Mesenchymal stem cell (in vitro differentiated cells and primary cell): ENCODE measurements at regions not wholly inside any gene's neighbourhood (a gene's known extent, or its start where the extent isn't known, plus 50 kb on each side); places are given as distances from the start of the nearest gene placed in this dataset.

Experiments used
- DNase-seq: peaks from one replicate; pipeline ENCODE4 v3.0.0-alpha.2; 2013
- H2AFZ ChIP-seq: one replicate; pipeline ENCODE4 v1.6.1; 2013; ENCODE audit warnings: low read depth, mild to moderate bottlenecking, control low read depth, inconsistent platforms, low read length, moderate library complexity
- H2AK5ac ChIP-seq: 2 replicates; pipeline ENCODE4 v1.6.1; 2013; ENCODE audit warnings: low read length, moderate library complexity, mild to moderate bottlenecking, inconsistent platforms; ENCODE audit not compliant: severe bottlenecking
- H2BK120ac ChIP-seq: one replicate; pipeline ENCODE4 v1.6.1; 2013; ENCODE audit warnings: low read depth, mild to moderate bottlenecking, inconsistent platforms, low read length, moderate library complexity
- H2BK12ac ChIP-seq, 2 experiments: one replicate each; pipeline ENCODE4 v1.6.1; 2013; ENCODE audit warnings: inconsistent platforms in 2 of 2, low read length in 2 of 2, mild to moderate bottlenecking in 2 of 2, moderate library complexity in 2 of 2, control low read depth in 1 of 2
- H2BK15ac ChIP-seq: one replicate; pipeline ENCODE4 v1.6.1; 2013; ENCODE audit warnings: mild to moderate bottlenecking, low read depth, inconsistent platforms; ENCODE audit not compliant: poor library complexity, severe bottlenecking
- H2BK5ac ChIP-seq: 2 replicates; pipeline ENCODE4 v1.6.1; 2013; ENCODE audit warnings: low read depth, mild to moderate bottlenecking, low read length, control low read depth, inconsistent platforms; ENCODE audit not compliant: poor library complexity, severe bottlenecking
- H3K14ac ChIP-seq, 2 experiments: one replicate each; pipeline ENCODE4 v1.6.1; 2013; ENCODE audit warnings: inconsistent platforms in 2 of 2, low read length in 2 of 2, control low read depth in 1 of 2, mild to moderate bottlenecking in 1 of 2, moderate library complexity in 1 of 2
- H3K18ac ChIP-seq, 2 experiments: one replicate each; pipeline ENCODE4 v1.6.1; 2013; ENCODE audit warnings: inconsistent platforms in 2 of 2, low read length in 2 of 2, control low read depth in 1 of 2, low read depth in 1 of 2, mild to moderate bottlenecking in 1 of 2
- H3K23ac ChIP-seq, 2 experiments: one replicate each; pipeline ENCODE4 v1.6.1; 2013; ENCODE audit warnings: inconsistent platforms in 2 of 2, low read length in 2 of 2, mild to moderate bottlenecking in 2 of 2, moderate library complexity in 2 of 2, control low read depth in 1 of 2
- H3K27ac ChIP-seq: 2 replicates; pipeline ENCODE4 v1.5.1; 2013; ENCODE audit warnings: mild to moderate bottlenecking, moderate library complexity, low read length, control low read depth, inconsistent platforms; ENCODE audit not compliant: poor library complexity, severe bottlenecking
- H3K27me3 ChIP-seq, 2 experiments: 2 replicates each; pipeline versions ENCODE4 v1.6.1 to v1.7.0; 2013; ENCODE audit warnings: low read length in 2 of 2, mild to moderate bottlenecking in 2 of 2, moderate library complexity in 2 of 2, control low read depth in 1 of 2, inconsistent platforms in 1 of 2; ENCODE audit not compliant: control insufficient read depth in 1 of 2, insufficient read depth in 1 of 2
- H3K36me3 ChIP-seq, 2 experiments: 2 replicates each; pipeline versions ENCODE4 v1.6.1 to v1.7.0; 2013; ENCODE audit warnings: low read length in 2 of 2, control low read depth in 1 of 2, inconsistent platforms in 1 of 2, low read depth in 1 of 2, mild to moderate bottlenecking in 1 of 2; ENCODE audit not compliant: insufficient read depth in 2 of 2, control insufficient read depth in 1 of 2
- H3K4ac ChIP-seq, 2 experiments: one replicate each; pipeline ENCODE4 v1.6.1; 2013; ENCODE audit warnings: inconsistent platforms in 2 of 2, low read length in 2 of 2, mild to moderate bottlenecking in 2 of 2, moderate library complexity in 2 of 2, control low read depth in 1 of 2, low read depth in 1 of 2
- H3K4me1 ChIP-seq: 2 replicates; pipeline ENCODE4 v1.6.1; 2013; ENCODE audit warnings: low read depth, low read length, control low read depth; ENCODE audit not compliant: control insufficient read depth, insufficient read depth
- H3K4me2 ChIP-seq: 2 replicates; pipeline ENCODE4 v1.6.1; 2013; ENCODE audit warnings: low read length, mild to moderate bottlenecking, inconsistent platforms; ENCODE audit not compliant: poor library complexity, severe bottlenecking
- H3K4me3 ChIP-seq, 2 experiments: 2 replicates each; pipeline versions ENCODE4 v1.5.1 to v1.7.0; 2013; ENCODE audit warnings: low read length in 2 of 2, mild to moderate bottlenecking in 2 of 2, control low read depth in 1 of 2, low read depth in 1 of 2; ENCODE audit not compliant: insufficient read depth in 1 of 2
- H3K79me1 ChIP-seq: replicated peaks from 2 replicates; pipeline ENCODE4 v1.6.1; 2013; ENCODE audit warnings: mild to moderate bottlenecking, control low read depth, low read length, inconsistent platforms; ENCODE audit not compliant: poor library complexity, severe bottlenecking
- H3K9ac ChIP-seq: 2 replicates; pipeline ENCODE4 v1.7.0; 2013; ENCODE audit warnings: mild to moderate bottlenecking, low read length, moderate library complexity
- H3K9me3 ChIP-seq: 2 replicates; pipeline ENCODE4 v1.7.0; 2013; ENCODE audit warnings: mild to moderate bottlenecking, low read length; ENCODE audit not compliant: control insufficient read depth
- H4K8ac ChIP-seq: one replicate; pipeline ENCODE4 v1.6.1; 2013; ENCODE audit warnings: inconsistent platforms, mild to moderate bottlenecking, low read length, moderate library complexity
- H4K91ac ChIP-seq: one replicate; pipeline ENCODE4 v1.6.1; 2013; ENCODE audit warnings: mild to moderate bottlenecking, low read length, inconsistent platforms
- WGBS: methylation state at CpG from one replicate; pipeline ENCODE4 v1.1.7; 2013; ENCODE audit warnings: mixed read lengths; 5-methylcytosine and 5-hydroxymethylcytosine counted together

GRCh38 chr2:242019344-242019743, 149.8 kb downstream of the RTP5 start:
- Histone ChIP-seq H2BK120ac (no peak overlapping the region), H4K91ac (no peak overlapping the region), H2BK15ac (no peak overlapping the region), H3K4me1 (no peaks in the 10 kb centered on the region), H2AFZ (no peak overlapping the region), H3K9ac (no peak overlapping the region), H4K8ac (no peak overlapping the region), H3K4me2 (no peak overlapping the region), H3K9me3 (no peaks in the 10 kb centered on the region), H3K18ac (no peak overlapping the region), H2BK5ac (no peak overlapping the region), H3K14ac (no peak overlapping the region), H3K27ac (no peak overlapping the region), H3K79me1 (no peaks in the 10 kb centered on the region), H3K4ac (no peak overlapping the region), H3K4me3 (no peak overlapping the region), H3K27me3 (peaks cover 46 to 49% of the 10 kb centered on the region in 2 experiments), H3K23ac (no peak overlapping the region), H2AK5ac (no peak overlapping the region), H2BK12ac (no peak overlapping the region), H3K36me3 (no peaks in the 10 kb centered on the region)
- DNase-seq = no peak
- WGBS = 87% methylated on average over 11 of the region's 11 CpGs

DNA sequence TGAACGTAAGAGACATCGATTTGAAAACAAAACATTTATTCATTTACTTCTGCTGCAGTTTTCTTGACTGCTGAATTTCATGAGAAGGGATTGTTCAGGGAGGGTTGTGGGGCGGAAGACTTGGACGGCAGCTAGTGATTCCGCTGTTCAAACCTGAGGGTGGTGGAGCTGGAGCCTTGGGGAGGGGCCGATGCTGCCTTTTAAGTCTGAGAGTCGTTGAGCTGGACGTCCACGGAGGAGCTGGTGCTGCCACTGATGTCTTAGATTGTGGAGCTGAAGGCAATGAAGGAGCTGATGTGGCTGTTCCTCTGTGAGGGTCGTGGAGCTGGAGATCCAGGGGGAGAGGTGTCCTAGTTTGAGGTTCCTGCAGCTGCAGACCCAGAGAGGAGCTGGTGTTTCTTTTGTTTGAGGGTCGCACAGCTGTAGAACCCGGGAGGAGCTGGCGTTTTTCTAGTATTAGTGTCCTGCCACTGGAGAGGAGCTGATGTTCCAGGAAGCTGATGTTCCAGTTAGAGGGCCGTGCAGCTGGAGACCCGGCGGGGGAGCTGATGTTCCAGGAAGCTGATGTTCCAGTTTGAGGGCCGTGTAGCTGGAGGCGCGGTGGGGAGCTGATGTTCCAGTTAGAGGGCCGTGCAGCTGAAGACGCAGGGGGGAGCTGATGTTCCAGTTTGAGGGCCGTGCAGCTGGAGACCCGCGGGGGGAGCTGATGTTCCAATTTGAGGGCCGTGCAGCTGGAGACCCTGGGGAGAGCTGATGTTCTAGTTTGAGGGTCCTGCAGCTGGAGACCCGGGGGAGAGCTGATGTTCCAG, 150.9 kb downstream of the RTP5 start:
- DNase-seq = no peak
- H3K27me3 ChIP-seq = peaks cover 56 to 58% of the 10 kb centered on the region in 2 experiments
- WGBS = 80% methylated on average over 26 of the region's 26 CpGs

DNA sequence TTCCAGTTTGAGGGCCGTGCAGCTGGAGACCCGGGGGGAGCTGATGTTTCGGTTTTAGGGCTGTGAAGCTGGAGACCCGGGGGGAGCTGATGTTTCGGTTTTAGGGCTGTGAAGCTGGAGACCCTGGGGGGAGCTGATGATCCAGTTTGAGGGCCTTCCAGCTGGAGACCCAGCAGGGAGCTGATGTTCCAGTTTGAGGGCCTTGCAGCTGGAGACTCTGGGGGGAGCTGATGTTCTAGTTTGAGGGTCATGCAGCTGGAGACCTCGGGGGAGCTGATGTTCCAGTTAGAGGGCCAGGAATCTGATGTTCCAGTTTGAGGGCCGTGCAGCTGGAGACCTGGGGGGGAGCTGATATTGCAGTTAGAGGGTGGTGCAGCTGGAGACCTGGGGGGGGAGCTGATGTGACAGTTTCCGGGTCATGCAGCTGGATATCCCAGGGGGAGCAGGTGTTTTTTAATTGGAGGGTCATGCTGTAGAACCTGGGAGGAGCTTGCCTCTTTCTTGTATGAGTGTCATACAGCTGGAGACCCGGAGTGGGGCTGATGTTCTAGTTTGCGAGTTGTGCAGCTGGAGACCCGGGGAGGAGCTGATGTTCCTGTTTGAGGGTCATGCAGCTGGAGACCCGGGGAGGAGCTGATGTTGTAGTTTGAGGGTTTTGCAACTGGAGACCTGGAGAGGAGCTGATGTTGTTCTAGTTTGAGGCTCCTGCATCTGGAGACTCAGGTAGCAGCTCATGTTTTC, 153.2 kb downstream of the RTP5 start:
- no peaks in the 10 kb centered on the region for H3K4me1 ChIP-seq
- no peak overlapping the region for H3K4me3 ChIP-seq
- WGBS = 85% methylated on average over 12 of the region's 12 CpGs
- H4K91ac ChIP-seq = no peak overlapping the region
- H2BK5ac ChIP-seq = no peak overlapping the region
- no peak overlapping the region for H3K4ac ChIP-seq
- no peak overlapping the region for H3K4me2 ChIP-seq
- H3K36me3 ChIP-seq = no peaks in the 10 kb centered on the region
- no peaks in the 10 kb centered on the region for H3K79me1 ChIP-seq
- no peak overlapping the region for H3K9ac ChIP-seq
- no peak overlapping the region for H2AK5ac ChIP-seq
- no peak overlapping the region for H2BK120ac ChIP-seq
- H2BK15ac ChIP-seq = no peak overlapping the region
- H2AFZ ChIP-seq = no peak overlapping the region
- H4K8ac ChIP-seq = no peak overlapping the region
- H3K18ac ChIP-seq = no peak overlapping the region
- H3K27me3 ChIP-seq = peaks cover 59 to 74% of the 10 kb centered on the region in 2 experiments
- H3K14ac ChIP-seq = no peak overlapping the region
- no peak overlapping the region for H3K23ac ChIP-seq
- DNase-seq = no peak
- no peak overlapping the region for H2BK12ac ChIP-seq
- no peak overlapping the region for H3K27ac ChIP-seq
- no peaks in the 10 kb centered on the region for H3K9me3 ChIP-seq

More for the DNA sequence above, 150.9 kb downstream of the RTP5 start:
- no peaks in the 10 kb centered on the region for H3K4me1 ChIP-seq
- H3K36me3 ChIP-seq = no peaks in the 10 kb centered on the region
- no peak overlapping the region for H2BK5ac ChIP-seq
- no peak overlapping the region for H4K91ac ChIP-seq
- H4K8ac ChIP-seq = no peak overlapping the region
- H3K27ac ChIP-seq = no peak overlapping the region
- H2AK5ac ChIP-seq = no peak overlapping the region
- no peak overlapping the region for H3K14ac ChIP-seq
- H2BK15ac ChIP-seq = no peak overlapping the region
- H3K23ac ChIP-seq = no peak overlapping the region
- no peak overlapping the region for H3K18ac ChIP-seq
- H2BK120ac ChIP-seq = no peak overlapping the region
- no peak overlapping the region for H3K9ac ChIP-seq
- no peaks in the 10 kb centered on the region for H3K9me3 ChIP-seq
- no peak overlapping the region for H3K4ac ChIP-seq
- H3K4me3 ChIP-seq = no peak overlapping the region
- H2BK12ac ChIP-seq = no peak overlapping the region
- no peak overlapping the region for H2AFZ ChIP-seq
- H3K4me2 ChIP-seq = no peak overlapping the region
- H3K79me1 ChIP-seq = no peaks in the 10 kb centered on the region

- WGBS = 83% methylated on average over 18 of the region's 18 CpGs
- no peak overlapping the region for H3K9ac ChIP-seq
- H3K27ac ChIP-seq = no peak overlapping the region
- no peak for DNase-seq
- no peak overlapping the region for H3K4ac ChIP-seq
- no peak overlapping the region for H3K4me2 ChIP-seq
- H2BK120ac ChIP-seq = no peak overlapping the region
- no peak overlapping the region for H4K8ac ChIP-seq
- H3K18ac ChIP-seq = no peak overlapping the region
- H2AFZ ChIP-seq = no peak overlapping the region
- no peak overlapping the region for H2BK15ac ChIP-seq
- peaks cover 59 to 85% of the 10 kb centered on the region in 2 experiments for H3K27me3 ChIP-seq
- H3K14ac ChIP-seq = no peak overlapping the region
- no peak overlapping the region for H4K91ac ChIP-seq
- no peak overlapping the region for H2BK12ac ChIP-seq
- H2AK5ac ChIP-seq = no peak overlapping the region
- no peak overlapping the region for H3K23ac ChIP-seq
- no peak overlapping the region for H2BK5ac ChIP-seq
- H3K9me3 ChIP-seq = no peaks in the 10 kb centered on the region
- H3K4me1 ChIP-seq = no peaks in the 10 kb centered on the region
- H3K4me3 ChIP-seq = no peak overlapping the region
- H3K36me3 ChIP-seq = no peaks in the 10 kb centered on the region
- no peaks in the 10 kb centered on the region for H3K79me1 ChIP-seq
Measured at GRCh38 chr2:242024751-242025355, 155.3 kb downstream of the RTP5 start.
